ENCODE measurements at regions not wholly inside any gene's neighbourhood (a gene's known extent, or its start where the extent isn't known, plus 50 kb on each side); places are given as distances from the start of the nearest gene placed in this dataset.

DNA sequence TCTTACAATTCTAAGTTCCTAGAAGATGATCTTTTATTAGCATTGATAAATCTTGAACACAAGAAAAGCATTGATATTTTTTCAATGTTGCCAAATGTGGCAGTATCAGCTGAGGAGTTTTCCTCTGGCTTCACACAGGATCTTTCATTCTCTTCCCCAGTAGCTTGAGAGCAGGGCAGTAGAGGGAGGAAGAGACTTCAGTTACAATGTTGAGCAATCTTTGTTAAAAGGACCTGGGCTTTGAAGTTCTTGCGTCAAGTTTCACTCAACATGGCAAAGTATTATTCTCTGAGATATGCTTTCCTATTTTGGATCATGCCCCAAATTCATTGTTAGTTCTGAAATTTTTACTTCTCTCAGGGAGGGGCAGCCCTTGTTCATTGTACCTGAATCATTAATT, 238.0 kb downstream of the COL12A1 start:
- H3K9me3 ChIP-seq (ENCODE audit: low read length) = no peaks in the 10 kb centered on the region
- no peaks in the 10 kb centered on the region for H4K20me1 ChIP-seq (ENCODE audit: low read length)
- intact Hi-C loops (cut with micrococcal nuclease) = no loop called here
- no peak overlapping the region for H3K4me2 ChIP-seq (ENCODE audit: low read length)
- no peaks in the 10 kb centered on the region for H3K79me2 ChIP-seq (ENCODE audit: low read length)
- no TSS peak for BruUV-seq (replicated peaks)
- ATAC-seq (no peak), DNase-seq (no peak)
- no peak overlapping the region for H3K27ac ChIP-seq (ENCODE audit: low read length)
- no peaks in the 10 kb centered on the region for H3K9me2 ChIP-seq (replicated peaks; ENCODE audit: low read length)
- no peak overlapping the region for H3K9ac ChIP-seq (ENCODE audit: low read length)
- CTCF ChIA-PET = no interaction called here
- TF ChIP-seq EZH2phosphoT487 (IDR thresholded peaks at IDR 0.05; ENCODE audit: borderline replicate concordance, low read length) (no peak), EZH2 (IDR thresholded peaks at IDR 0.05; ENCODE audit: low read length, unreplicated experiment) (no peak)
- TF ChIP-seq, protein P1, sequence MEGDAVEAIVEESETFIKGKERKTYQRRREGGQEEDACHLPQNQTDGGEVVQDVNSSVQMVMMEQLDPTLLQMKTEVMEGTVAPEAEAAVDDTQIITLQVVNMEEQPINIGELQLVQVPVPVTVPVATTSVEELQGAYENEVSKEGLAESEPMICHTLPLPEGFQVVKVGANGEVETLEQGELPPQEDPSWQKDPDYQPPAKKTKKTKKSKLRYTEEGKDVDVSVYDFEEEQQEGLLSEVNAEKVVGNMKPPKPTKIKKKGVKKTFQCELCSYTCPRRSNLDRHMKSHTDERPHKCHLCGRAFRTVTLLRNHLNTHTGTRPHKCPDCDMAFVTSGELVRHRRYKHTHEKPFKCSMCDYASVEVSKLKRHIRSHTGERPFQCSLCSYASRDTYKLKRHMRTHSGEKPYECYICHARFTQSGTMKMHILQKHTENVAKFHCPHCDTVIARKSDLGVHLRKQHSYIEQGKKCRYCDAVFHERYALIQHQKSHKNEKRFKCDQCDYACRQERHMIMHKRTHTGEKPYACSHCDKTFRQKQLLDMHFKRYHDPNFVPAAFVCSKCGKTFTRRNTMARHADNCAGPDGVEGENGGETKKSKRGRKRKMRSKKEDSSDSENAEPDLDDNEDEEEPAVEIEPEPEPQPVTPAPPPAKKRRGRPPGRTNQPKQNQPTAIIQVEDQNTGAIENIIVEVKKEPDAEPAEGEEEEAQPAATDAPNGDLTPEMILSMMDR (conservative IDR thresholded peaks at IDR 0.05; ENCODE audit: low read depth, low read length) = no peak
- no peak overlapping the region for H2AFZ ChIP-seq (ENCODE audit: low read length)
- H3K4me3 ChIP-seq (ENCODE audit: low read length) = no peak overlapping the region
- no peaks in the 10 kb centered on the region for H3K27me3 ChIP-seq (ENCODE audit: low read length)
- POLR2A ChIA-PET (ENCODE audit: unreplicated experiment) = no interaction called here
- peaks cover 14% of the 10 kb centered on the region for H3K4me1 ChIP-seq (ENCODE audit: insufficient read depth, low read length)
- H3K36me3 ChIP-seq (ENCODE audit: low read depth, low read length) = no peaks in the 10 kb centered on the region
- no peaks in the 10 kb centered on the region for H3F3A ChIP-seq (ENCODE audit: low read length, unreplicated experiment)

DNA sequence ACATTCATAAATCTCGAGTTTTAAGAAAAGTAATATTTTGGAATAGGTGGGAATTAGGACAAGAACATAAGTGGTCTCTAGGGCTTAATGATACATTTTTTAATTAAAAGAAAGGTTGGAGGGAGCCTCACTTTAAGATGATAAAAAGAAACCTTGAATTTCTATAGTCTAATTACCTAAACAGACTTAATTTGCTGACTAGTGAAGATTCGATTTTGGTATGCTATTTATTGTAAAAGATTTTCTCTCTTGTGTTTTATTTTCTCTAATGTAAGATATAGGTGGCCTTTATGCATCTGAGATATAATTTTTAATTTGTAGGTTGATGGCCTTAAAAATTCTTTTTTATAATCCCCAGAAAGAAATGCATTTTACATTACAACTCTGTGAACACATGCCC, 239.1 kb downstream of the COL12A1 start:
- H4K20me1 ChIP-seq (ENCODE audit: low read length) = no peaks in the 10 kb centered on the region
- POLR2A ChIA-PET (ENCODE audit: unreplicated experiment) = no interaction called here
- no peaks in the 10 kb centered on the region for H3K27me3 ChIP-seq (ENCODE audit: low read length)
- intact Hi-C loops (cut with micrococcal nuclease) = no loop called here
- no peak overlapping the region for H3K9ac ChIP-seq (ENCODE audit: low read length)
- CTCF ChIA-PET = no interaction called here
- no peaks in the 10 kb centered on the region for H3K79me2 ChIP-seq (ENCODE audit: low read length)
- H3K4me1 ChIP-seq (ENCODE audit: insufficient read depth, low read length) = peaks cover 14% of the 10 kb centered on the region
- no peaks in the 10 kb centered on the region for H3K9me3 ChIP-seq (ENCODE audit: low read length)
- ATAC-seq = no peak
- TF ChIP-seq, protein P1 (conservative IDR thresholded peaks at IDR 0.05; ENCODE audit: low read depth, low read length) = no peak
- TF ChIP-seq EZH2phosphoT487 (IDR thresholded peaks at IDR 0.05; ENCODE audit: borderline replicate concordance, low read length) = no peak
- no peak for TF ChIP-seq EZH2 (IDR thresholded peaks at IDR 0.05; ENCODE audit: low read length, unreplicated experiment)
- H2AFZ ChIP-seq (ENCODE audit: low read length) = no peak overlapping the region
- no TSS peak for BruUV-seq (replicated peaks)
- H3K4me3 ChIP-seq (ENCODE audit: low read length) = no peak overlapping the region
- no peaks in the 10 kb centered on the region for H3F3A ChIP-seq (ENCODE audit: low read length, unreplicated experiment)
- H3K4me2 ChIP-seq (ENCODE audit: low read length) = no peak overlapping the region
- no peaks in the 10 kb centered on the region for H3K36me3 ChIP-seq (ENCODE audit: low read depth, low read length)
- H3K9me2 ChIP-seq (replicated peaks; ENCODE audit: low read length) = no peaks in the 10 kb centered on the region
- H3K27ac ChIP-seq (ENCODE audit: low read length) = no peak overlapping the region
- no peak for DNase-seq

DNA sequence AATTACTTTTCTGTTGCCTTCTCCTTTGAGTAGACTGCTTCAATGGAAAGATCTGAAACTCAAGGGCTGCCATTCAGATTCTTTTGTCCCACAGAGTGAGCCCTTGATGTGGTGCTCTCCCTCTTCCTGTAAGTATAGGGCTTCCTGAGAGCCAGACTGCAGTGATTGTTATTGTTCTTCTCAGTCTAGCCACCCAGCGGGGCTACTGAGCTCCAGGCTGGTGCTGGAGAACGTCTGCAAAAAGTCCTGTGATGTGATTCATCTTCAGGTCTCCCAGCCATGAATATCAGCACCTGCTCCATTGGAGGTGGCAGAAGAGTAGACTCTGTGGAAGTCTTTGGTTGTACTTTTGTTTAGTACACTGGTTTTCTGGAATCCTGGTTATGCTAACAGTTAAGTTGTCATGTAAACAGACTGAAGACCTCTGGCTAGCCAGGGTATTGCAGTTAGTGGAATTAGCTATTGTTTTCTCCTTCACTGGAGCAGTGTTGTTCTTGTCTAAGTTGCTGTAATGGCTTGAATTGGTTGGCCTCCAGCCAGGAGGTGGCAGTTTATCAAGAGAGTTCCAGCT, 240.9 kb downstream of the COL12A1 start:
- intact Hi-C loops (cut with micrococcal nuclease) = no loop called here
- BruUV-seq (replicated peaks) = no TSS peak

More for the DNA sequence above, 240.9 kb downstream of the COL12A1 start:
- H3K9me3 ChIP-seq (ENCODE audit: low read length) = no peaks in the 10 kb centered on the region
- H3K4me2 ChIP-seq (ENCODE audit: low read length) = no peak overlapping the region
- POLR2A ChIA-PET (ENCODE audit: unreplicated experiment) = no interaction called here
- H3K27ac ChIP-seq (ENCODE audit: low read length) = no peak overlapping the region
- TF ChIP-seq, protein P1 (conservative IDR thresholded peaks at IDR 0.05; ENCODE audit: low read depth, low read length) = no peak
- TF ChIP-seq EZH2phosphoT487 (IDR thresholded peaks at IDR 0.05; ENCODE audit: borderline replicate concordance, low read length) (no peak), EZH2 (IDR thresholded peaks at IDR 0.05; ENCODE audit: low read length, unreplicated experiment) (no peak)
- no peak overlapping the region for H2AFZ ChIP-seq (ENCODE audit: low read length)
- H3K9me2 ChIP-seq (replicated peaks; ENCODE audit: low read length) = no peaks in the 10 kb centered on the region
- CTCF ChIA-PET = no interaction called here
- no peak for ATAC-seq
- H3K4me1 ChIP-seq (ENCODE audit: insufficient read depth, low read length) = peaks cover 8% of the 10 kb centered on the region
- DNase-seq = no peak
- H3K27me3 ChIP-seq (ENCODE audit: low read length) = no peaks in the 10 kb centered on the region
- H3F3A ChIP-seq (ENCODE audit: low read length, unreplicated experiment) = no peaks in the 10 kb centered on the region
- H4K20me1 ChIP-seq (ENCODE audit: low read length) = no peaks in the 10 kb centered on the region
- H3K4me3 ChIP-seq (ENCODE audit: low read length) = no peak overlapping the region
- H3K9ac ChIP-seq (ENCODE audit: low read length) = no peak overlapping the region
- no peaks in the 10 kb centered on the region for H3K36me3 ChIP-seq (ENCODE audit: low read depth, low read length)
- no peaks in the 10 kb centered on the region for H3K79me2 ChIP-seq (ENCODE audit: low read length)
